Uterus (tissue), 2 donors: ENCODE measurements at regions not wholly inside any gene's neighbourhood (a gene's known extent, or its start where the extent isn't known, plus 50 kb on each side); places are given as distances from the start of the nearest gene placed in this dataset.

ENCODE experiments used
- CTCF ChIP-seq, 4 experiments: fragments of 200-600 bp in 2 of 4; fragments of 450-650 bp in 2 of 4; sonication (generic) in 2 of 4; IDR thresholded peaks; one replicate each; pipeline ENCODE4 v1.5.1; 2016 to 2019; ENCODE audit warnings: antibody characterized with exemption in 4 of 4, mild to moderate bottlenecking in 2 of 4, moderate library complexity in 1 of 4
- POLR2A ChIP-seq, 2 donors: fragments of 450-650 bp; IDR thresholded peaks; one replicate each; pipeline ENCODE4 v1.6.1; 2016; ENCODE audit warnings: antibody characterized with exemption in 2 of 2, mild to moderate bottlenecking in 1 of 2, moderate library complexity in 1 of 2

- TF ChIP-seq CTCF (IDR thresholded peaks at IDR 0.05) (no peak), POLR2A (IDR thresholded peaks at IDR 0.05) (no peak)
These were observed 537.7 kb downstream of the BRINP3 start for GRCh38 chr1:189939967-189940366.
